Stimulated activated CD4-positive, alpha-beta T cell treated with anti-CD3 and anti-CD28 coated beads, TNF-alpha, amount 100 ng/mL, for 1 hour (primary cell): ENCODE measurements at regions not wholly inside any gene's neighbourhood (a gene's known extent, or its start where the extent isn't known, plus 50 kb on each side); places are given as distances from the start of the nearest gene placed in this dataset.
"Not testable (repeated sequence)": the region's sequence is repeated elsewhere in the genome, so short reads cannot be mapped to it uniquely, and the experiment has no call there.

Source experiments
- DNase-seq, 3 donors: peaks; one replicate each; pipeline ENCODE4 v3.0.0-alpha.2; 2020; ENCODE audit warnings: low read depth in 3 of 3, low spot score in 1 of 3

DNA sequence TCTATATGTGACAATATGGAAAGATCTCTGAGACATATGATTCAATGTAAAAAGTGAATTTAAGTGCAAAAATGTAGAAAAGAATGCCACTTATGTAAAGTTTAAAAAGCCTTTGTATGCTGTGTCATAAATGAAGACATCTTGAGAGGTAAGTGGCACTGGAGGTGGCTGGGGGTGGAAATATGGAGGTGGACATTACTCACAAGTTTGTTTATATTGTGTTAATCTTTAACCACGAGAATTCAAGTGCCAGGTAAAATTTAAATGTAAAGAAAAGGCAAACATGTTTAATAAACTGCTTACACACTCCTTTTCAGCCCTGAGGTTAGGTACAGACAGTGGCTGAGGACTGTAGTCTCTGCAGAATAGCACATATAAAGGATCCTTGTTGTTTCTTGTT, 235.1 kb downstream of the ABCC12 start:
- no peak for DNase-seq

DNA sequence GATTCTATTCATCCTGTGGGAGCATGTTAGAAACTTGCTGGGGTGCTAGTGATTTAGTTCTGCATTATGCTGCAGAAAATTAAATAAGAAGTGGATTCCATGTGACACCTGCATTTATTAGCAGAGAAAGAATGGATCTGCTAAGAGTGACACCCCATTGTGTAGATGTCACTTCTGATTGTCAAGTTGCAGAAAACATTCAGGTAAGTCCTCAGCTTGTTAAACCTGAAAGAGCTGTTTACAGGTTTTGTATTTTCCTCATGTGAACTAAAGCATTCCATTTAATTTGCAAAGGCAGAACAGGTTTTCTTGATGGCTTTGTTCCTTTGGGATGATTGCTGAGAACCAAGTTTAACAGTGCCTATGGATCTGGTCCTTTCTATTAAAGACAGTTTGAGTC, 238.7 kb downstream of the ABCC12 start:
- no peak for DNase-seq

GRCh38 chr16:47916266-47916665, 239.5 kb downstream of the ABCC12 start:
- no peak for DNase-seq

DNA sequence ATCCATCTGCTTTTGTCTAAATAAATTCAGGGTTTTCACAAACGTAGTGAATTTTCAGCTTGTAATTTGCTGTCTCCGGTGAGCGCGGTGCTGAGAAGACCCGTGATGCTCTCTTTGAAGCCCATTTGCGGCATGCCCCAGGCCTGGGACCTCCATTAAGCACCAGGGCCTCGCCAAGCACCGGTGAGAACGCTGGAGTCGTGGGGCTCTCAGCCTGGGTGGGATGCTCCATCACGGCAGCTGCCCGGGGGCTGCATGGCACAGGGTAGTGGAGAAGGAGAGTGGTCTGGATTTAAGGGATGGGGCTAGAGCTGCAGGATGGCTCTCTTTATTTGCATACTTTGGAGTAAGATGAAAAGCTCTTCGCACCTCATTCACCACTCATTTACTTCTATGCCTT, 248.7 kb downstream of the ABCC12 start:
- DNase-seq: no peak

DNA sequence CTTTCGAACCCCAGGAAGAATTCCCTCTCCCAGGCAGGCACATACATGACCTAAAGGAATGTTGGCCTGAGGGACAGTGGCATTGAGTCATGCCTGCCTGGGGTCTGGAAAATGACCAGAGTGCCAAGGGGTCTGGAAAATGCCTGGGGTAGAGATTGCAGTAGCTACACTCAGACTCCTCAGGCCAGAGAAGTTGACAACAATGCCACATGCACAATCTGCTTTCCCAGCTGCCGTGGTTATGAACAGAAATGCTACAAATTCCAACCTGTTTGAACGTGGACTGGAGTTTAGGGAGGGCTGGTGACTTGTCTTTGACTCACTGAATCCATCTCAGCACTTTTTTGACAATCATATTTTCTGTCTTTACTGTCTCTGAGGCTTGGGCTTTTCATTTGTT, 250.0 kb downstream of the ABCC12 start:
- DNase-seq: no peak

- DNase-seq: no peak
Observed at GRCh38 chr16:47904691-47905090, 251.1 kb downstream of the ABCC12 start.

- DNase-seq: no peak
Observed at GRCh38 chr16:47903470-47903869, 252.3 kb downstream of the ABCC12 start.

GRCh38 chr16:47897105-47897504, 258.7 kb downstream of the ABCC12 start:
- DNase-seq: not testable (repeated sequence)

DNA sequence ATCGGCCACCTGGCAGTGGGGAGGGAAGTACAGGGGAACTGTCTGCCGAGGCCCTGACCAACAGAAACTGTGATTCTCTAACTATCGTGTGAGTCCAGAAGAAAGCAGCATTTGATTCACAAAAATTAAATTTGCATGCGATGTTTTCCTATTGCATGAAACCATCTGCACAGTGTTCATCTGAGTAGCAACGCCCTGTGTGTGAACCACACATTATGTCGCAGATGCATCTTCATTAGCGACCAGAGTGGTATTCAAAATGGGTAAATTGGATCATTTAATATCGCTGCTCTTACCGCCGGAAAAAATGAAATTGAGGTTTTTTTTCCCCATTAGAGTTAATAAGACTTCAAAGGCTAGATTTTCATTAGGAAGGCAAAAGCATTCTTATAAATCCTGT, 260.6 kb downstream of the ABCC12 start:
- DNase-seq: no peak

DNA sequence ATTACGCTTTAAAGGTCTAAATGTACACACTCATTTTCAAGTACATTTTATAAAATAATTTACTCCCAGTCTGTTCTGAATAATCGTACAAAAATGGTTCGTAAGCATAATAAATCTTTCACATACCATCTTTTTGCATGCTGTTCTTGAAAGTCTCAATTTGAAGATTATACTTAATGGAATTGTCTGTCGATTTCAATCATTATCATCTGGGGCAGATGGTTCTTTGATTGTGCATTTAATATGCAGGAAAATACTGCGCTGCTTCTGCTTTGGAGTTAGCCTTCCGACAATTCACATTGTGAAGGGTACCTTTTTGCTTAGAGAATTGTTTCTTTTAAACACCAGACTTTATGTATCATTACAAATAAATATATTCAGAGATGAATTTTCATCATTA, 262.8 kb downstream of the ABCC12 start:
- DNase-seq: no peak

DNA sequence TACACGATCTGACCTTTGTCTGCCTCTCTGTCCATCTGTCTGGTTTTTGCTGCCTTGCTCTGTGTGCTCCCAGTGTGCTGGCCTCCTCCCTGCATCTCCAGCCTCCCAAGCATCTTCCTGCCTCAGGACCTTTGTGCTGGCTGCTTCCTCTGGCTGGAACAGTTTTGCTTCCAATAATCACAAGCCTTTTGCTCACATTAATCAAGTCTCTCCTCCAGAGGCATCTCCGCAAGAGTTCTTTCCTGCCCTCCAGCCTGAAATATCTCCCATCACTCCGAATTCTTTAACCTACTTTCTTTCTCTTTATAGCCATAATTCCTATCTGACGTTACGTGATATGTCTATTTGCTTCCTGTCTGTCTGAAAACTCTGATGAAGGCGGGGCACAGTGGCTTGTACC, 267.1 kb downstream of the ABCC12 start:
- DNase-seq: no peak

GRCh38 chr16:47888142-47888541, 267.7 kb downstream of the ABCC12 start:
- no peak for DNase-seq

DNA sequence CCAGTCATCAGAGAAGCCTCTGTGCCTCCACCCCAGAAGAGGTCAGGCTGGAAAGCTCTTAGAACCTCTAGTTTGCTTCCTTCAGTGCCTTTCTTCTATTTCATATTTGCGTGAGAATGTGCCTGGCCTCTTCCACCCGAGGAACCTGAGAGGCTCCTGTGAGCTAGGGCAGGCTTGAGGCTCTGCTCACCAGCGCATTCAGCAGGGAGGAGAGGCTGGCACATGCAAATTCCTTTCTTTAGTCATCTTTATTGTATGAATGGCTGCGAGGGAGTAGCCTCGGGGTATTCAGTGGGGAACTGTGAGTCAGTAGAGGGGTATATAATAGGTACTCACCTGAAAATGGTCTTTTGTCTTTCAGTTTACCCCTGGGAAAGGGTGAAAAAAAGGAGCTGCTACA, 268.3 kb downstream of the ABCC12 start:
- no peak for DNase-seq

- no peak for DNase-seq
Observed at GRCh38 chr16:47886631-47887415, 269.0 kb downstream of the ABCC12 start.

DNA sequence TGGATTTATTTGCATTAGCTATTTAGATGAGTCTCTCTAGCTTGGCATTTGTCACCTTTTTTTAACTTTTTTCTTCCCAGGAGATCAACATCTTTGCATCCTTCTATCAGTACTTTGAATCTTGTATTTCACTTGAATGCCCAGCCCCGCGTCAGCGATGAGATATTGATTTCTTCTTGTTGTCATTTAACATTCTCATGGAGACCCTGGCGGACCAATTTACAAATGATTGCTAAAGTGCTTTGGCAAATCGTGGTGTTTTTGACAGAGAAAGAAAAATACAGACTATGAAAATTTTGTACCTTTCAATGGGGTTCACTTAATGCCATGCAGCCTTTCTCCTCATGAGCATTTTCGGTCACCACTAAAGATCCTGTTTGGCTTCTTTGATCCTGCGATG, 269.7 kb downstream of the ABCC12 start:
- DNase-seq: no peak

DNA sequence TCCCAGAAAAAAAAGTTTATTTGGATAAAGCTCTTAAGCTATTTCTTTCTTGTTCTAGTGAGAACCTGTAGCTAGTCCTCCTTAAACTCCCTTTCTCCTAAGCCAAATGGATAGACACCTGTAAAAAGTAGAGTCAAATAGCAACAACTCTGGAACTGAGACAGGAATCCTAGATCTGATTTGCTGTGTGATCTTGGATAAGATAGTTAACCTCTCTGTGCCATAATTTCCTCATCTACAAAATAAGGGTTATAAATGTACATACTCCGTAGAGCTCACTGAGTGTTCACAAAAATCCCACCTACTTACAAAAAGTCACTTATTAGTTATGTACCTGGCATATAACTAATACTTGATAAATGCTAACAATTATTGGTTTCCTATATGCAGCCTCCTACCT, 270.3 kb downstream of the ABCC12 start:
- no peak for DNase-seq

- DNase-seq: no peak
Observed at GRCh38 chr16:47884116-47884725, 271.6 kb downstream of the ABCC12 start.

GRCh38 chr16:47881574-47881973, 274.2 kb downstream of the ABCC12 start:
- no peak for DNase-seq

DNA sequence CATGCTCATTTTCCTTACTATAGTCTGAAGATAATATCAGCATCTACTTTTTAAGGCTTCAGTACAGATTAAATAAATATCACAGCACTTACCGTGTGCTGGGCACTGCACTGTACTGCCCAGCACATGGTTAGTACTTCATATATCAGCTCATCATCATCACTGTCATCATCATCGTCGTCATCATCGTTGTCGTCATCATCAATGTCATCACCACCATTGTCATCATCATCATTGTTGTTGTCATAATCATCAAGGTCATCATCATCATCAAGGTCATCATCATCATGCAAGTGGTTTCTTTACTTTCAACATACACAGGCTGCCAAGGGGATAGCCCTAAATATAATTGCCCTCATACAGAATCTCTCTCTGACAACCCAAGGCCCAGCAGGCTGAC, 275.1 kb downstream of the ABCC12 start:
- DNase-seq: no peak

DNA sequence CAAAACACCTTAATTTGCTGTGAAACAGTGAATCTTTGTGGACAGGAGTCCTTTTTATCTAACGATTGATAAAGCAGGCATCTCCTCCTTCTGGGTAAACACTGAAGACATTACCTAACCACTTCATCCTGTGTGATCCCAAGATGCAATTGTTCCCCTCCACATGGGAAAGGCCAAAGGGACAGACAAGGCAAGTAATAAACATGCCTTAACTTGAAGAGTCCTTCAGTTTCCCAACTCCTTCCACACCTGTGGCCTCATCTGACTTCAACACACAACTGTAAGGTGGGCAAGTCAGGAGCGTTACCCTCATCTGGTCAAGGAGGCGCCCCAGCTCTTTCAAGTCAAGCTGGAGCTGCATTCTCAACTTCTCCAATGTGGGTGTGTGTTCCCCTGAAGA, 278.6 kb downstream of the ABCC12 start:
- DNase-seq: no peak

GRCh38 chr16:47876511-47876910, 279.3 kb downstream of the ABCC12 start:
- DNase-seq: no peak

GRCh38 chr16:47873434-47873833, 282.4 kb downstream of the ABCC12 start:
- no peak for DNase-seq

DNA sequence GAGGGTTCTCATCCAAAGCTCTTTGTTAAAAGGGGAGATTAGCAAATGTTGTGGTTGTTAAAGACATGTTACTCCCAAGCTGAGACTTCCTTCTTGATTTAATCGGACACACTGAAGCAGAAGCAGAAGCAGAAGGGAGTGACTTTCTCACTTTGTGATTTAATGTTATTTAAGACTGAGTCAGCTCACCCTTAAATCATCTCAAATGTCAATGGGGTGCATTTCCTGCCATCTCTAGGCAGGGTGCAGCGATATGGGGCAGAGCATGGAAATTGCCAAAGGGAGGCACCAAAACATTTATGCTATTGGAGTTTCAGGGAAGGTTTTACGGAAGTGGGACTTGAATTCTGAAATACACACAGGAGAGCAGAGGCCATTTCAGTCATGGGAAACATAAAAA, 283.6 kb downstream of the ABCC12 start:
- no peak for DNase-seq
